Right atrium auricular region (tissue), 2 donors: ENCODE measurements at regions not wholly inside any gene's neighbourhood (a gene's known extent, or its start where the extent isn't known, plus 50 kb on each side); places are given as distances from the start of the nearest gene placed in this dataset.
A peak's percentile ranks its signal among the peaks of the same experiment; 100 is the strongest.
"Not testable (repeated sequence)": the region's sequence is repeated elsewhere in the genome, so short reads cannot be mapped to it uniquely, and the experiment has no call there.

ENCODE experiments used
- DNase-seq: peaks from one replicate; pipeline ENCODE4 v3.0.0-alpha.2; 2019; ENCODE audit warnings: low spot score
- H3K27ac ChIP-seq, 2 donors: fragments of 200-600 bp; sonication (generic); 1 replicate in 1 of 2; 2 replicates in 1 of 2; pipeline ENCODE4 v1.5.1; 2016 to 2019
- H3K27me3 ChIP-seq, 2 donors: fragments of 200-600 bp; sonication (generic); one replicate each; pipeline versions ENCODE4 v1.5.1 to v1.6.0; 2017 to 2019
- H3K36me3 ChIP-seq: fragments of 200-600 bp; sonication (generic); one replicate; pipeline ENCODE4 v1.5.1; 2016
- H3K4me1 ChIP-seq, 2 donors: fragments of 200-600 bp; sonication (generic); one replicate each; pipeline versions ENCODE4 v1.5.1 to v1.6.0; 2017 to 2019
- H3K4me3 ChIP-seq, 2 donors: fragments of 200-600 bp; sonication (generic); 1 replicate in 1 of 2; 2 replicates in 1 of 2; pipeline ENCODE4 v1.5.1; 2017 to 2019; ENCODE audit warnings: mild to moderate bottlenecking in 1 of 2, moderate library complexity in 1 of 2
- H3K9me3 ChIP-seq, 2 donors: fragments of 200-600 bp; sonication (generic); one replicate each; pipeline ENCODE4 v1.5.1; 2019
- CTCF ChIP-seq, 2 donors: fragments of 200-600 bp; sonication (generic); IDR thresholded peaks; one replicate each; pipeline ENCODE4 v1.5.1; 2019; ENCODE audit warnings: antibody characterized with exemption in 2 of 2

- Histone ChIP-seq H3K4me3 (no peak overlapping the region), H3K9me3 (no peaks in the 10 kb centered on the region), H3K27ac (no peak overlapping the region), H3K36me3 (no peaks in the 10 kb centered on the region), H3K4me1 (peaks cover 0 to 29% of the 10 kb centered on the region in 2 donors), H3K27me3 (no peaks in the 10 kb centered on the region)
- no peak for DNase-seq
- TF ChIP-seq CTCF (IDR thresholded peaks at IDR 0.05) = no peak
Measured at GRCh38 chr1:94660994-94661393, 119.4 kb upstream of the F3 start.

GRCh38 chr1:94660258-94660657 lies 118.7 kb upstream of the F3 start:
- no peak overlapping the region for H3K27ac ChIP-seq
- H3K9me3 ChIP-seq = no peaks in the 10 kb centered on the region
- H3K4me3 ChIP-seq = no peak overlapping the region
- TF ChIP-seq CTCF (IDR thresholded peaks at IDR 0.05) = no peak
- H3K36me3 ChIP-seq = no peaks in the 10 kb centered on the region
- H3K27me3 ChIP-seq = no peaks in the 10 kb centered on the region
- H3K4me1 ChIP-seq = peaks cover 0 to 29% of the 10 kb centered on the region in 2 donors
- DNase-seq = no peak

GRCh38 chr1:94659202-94659601 lies 117.6 kb upstream of the F3 start:
- not testable (repeated sequence) for H3K27me3 ChIP-seq, DNase-seq, H3K36me3 ChIP-seq, H3K4me3 ChIP-seq, H3K9me3 ChIP-seq
- peak overlapping the region; percentile 35 to 88 for H3K27ac ChIP-seq
- peaks cover 0 to 30% of the 10 kb centered on the region in 2 donors for H3K4me1 ChIP-seq

- Histone ChIP-seq H3K27me3 (no peaks in the 10 kb centered on the region), H3K4me3 (no peak overlapping the region), H3K36me3 (no peaks in the 10 kb centered on the region), H3K4me1 (peaks cover 0 to 40% of the 10 kb centered on the region in 2 donors), H3K27ac (peak overlapping the region; percentile 58 to 88), H3K9me3 (no peaks in the 10 kb centered on the region)
- peak; percentile 77 for DNase-seq
- TF ChIP-seq CTCF (IDR thresholded peaks at IDR 0.05) = no peak
Measured at GRCh38 chr1:94658221-94658620, 116.7 kb upstream of the F3 start.

- not testable (repeated sequence) for DNase-seq, H3K27me3 ChIP-seq, H3K9me3 ChIP-seq, H3K36me3 ChIP-seq, H3K4me3 ChIP-seq
- peak overlapping the region; percentile 58 to 88 for H3K27ac ChIP-seq
- H3K4me1 ChIP-seq = peaks cover 0 to 41% of the 10 kb centered on the region in 2 donors
Measured at GRCh38 chr1:94657776-94658175, 116.2 kb upstream of the F3 start.

- Histone ChIP-seq H3K9me3 (no peaks in the 10 kb centered on the region), H3K27ac (peak overlapping the region; percentile 58 to 88), H3K4me1 (peaks cover 0 to 36% of the 10 kb centered on the region in 2 donors), H3K27me3 (no peaks in the 10 kb centered on the region), H3K4me3 (no peak overlapping the region), H3K36me3 (no peaks in the 10 kb centered on the region)
- TF ChIP-seq CTCF (IDR thresholded peaks at IDR 0.05) = no peak
- DNase-seq = no peak
Measured at GRCh38 chr1:94656967-94657366, 115.4 kb upstream of the F3 start.

GRCh38 chr1:94654919-94655318 lies 113.4 kb upstream of the F3 start:
- TF ChIP-seq CTCF (IDR thresholded peaks at IDR 0.05) = no peak
- DNase-seq = no peak
- Histone ChIP-seq H3K4me3 (no peak overlapping the region), H3K36me3 (no peaks in the 10 kb centered on the region), H3K27me3 (no peaks in the 10 kb centered on the region), H3K9me3 (no peaks in the 10 kb centered on the region), H3K4me1 (peaks cover 0 to 23% of the 10 kb centered on the region in 2 donors), H3K27ac (peak overlapping the region in 1 of 2 donors; percentile 88)
